ENCODE measurements at regions not wholly inside any gene's neighbourhood (a gene's known extent, or its start where the extent isn't known, plus 50 kb on each side); places are given as distances from the start of the nearest gene placed in this dataset.

- DNase-seq (ENCODE audit: low read depth, low spot score): no peak
These were observed 316.0 kb upstream of the TLE4 start for GRCh38 chr9:79255651-79256260.

- DNase-seq (ENCODE audit: low read depth, low spot score): no peak
These were observed 315.0 kb upstream of the TLE4 start for GRCh38 chr9:79256691-79257213.

GRCh38 chr9:79257228-79257781, 314.5 kb upstream of the TLE4 start:
- DNase-seq (ENCODE audit: low read depth, low spot score): no peak

GRCh38 chr9:79257790-79258351, 313.9 kb upstream of the TLE4 start:
- no peak for DNase-seq (ENCODE audit: low read depth, low spot score)

- DNase-seq (ENCODE audit: low read depth, low spot score): no peak
These were observed 311.9 kb upstream of the TLE4 start for GRCh38 chr9:79259858-79260257.

GRCh38 chr9:79263628-79264027, 308.1 kb upstream of the TLE4 start:
- no peak for DNase-seq (ENCODE audit: low read depth, low spot score)

- no peak for DNase-seq (ENCODE audit: low read depth, low spot score)
These were observed 307.7 kb upstream of the TLE4 start for GRCh38 chr9:79264041-79264440.

- no peak for DNase-seq (ENCODE audit: low read depth, low spot score)
These were observed 307.0 kb upstream of the TLE4 start for GRCh38 chr9:79264511-79265355.

- no peak for DNase-seq (ENCODE audit: low read depth, low spot score)
These were observed 304.8 kb upstream of the TLE4 start for GRCh38 chr9:79266986-79267385.

- DNase-seq (ENCODE audit: low read depth, low spot score): no peak
These were observed 303.0 kb upstream of the TLE4 start for GRCh38 chr9:79268806-79269205.

GRCh38 chr9:79273311-79273710, 298.5 kb upstream of the TLE4 start:
- no peak for DNase-seq (ENCODE audit: low read depth, low spot score)

- DNase-seq (ENCODE audit: low read depth, low spot score): no peak
These were observed 292.4 kb upstream of the TLE4 start for GRCh38 chr9:79279356-79279755.

GRCh38 chr9:79280691-79281090, 291.1 kb upstream of the TLE4 start:
- DNase-seq (ENCODE audit: low read depth, low spot score): no peak

GRCh38 chr9:79284081-79284480, 287.7 kb upstream of the TLE4 start:
- no peak for DNase-seq (ENCODE audit: low read depth, low spot score)

- DNase-seq (ENCODE audit: low read depth, low spot score): no peak
These were observed 284.6 kb upstream of the TLE4 start for GRCh38 chr9:79286992-79287707.

- DNase-seq (ENCODE audit: low read depth, low spot score): no peak
These were observed 284.0 kb upstream of the TLE4 start for GRCh38 chr9:79287708-79288290.

GRCh38 chr9:79289856-79290255, 281.9 kb upstream of the TLE4 start:
- DNase-seq (ENCODE audit: low read depth, low spot score): no peak

GRCh38 chr9:79292731-79293280, 279.0 kb upstream of the TLE4 start:
- DNase-seq (ENCODE audit: low read depth, low spot score): no peak

GRCh38 chr9:79300068-79300467, 271.7 kb upstream of the TLE4 start:
- DNase-seq (ENCODE audit: low read depth, low spot score): no peak

GRCh38 chr9:79301085-79301484, 270.7 kb upstream of the TLE4 start:
- DNase-seq (ENCODE audit: low read depth, low spot score): no peak
